Left cardiac atrium (tissue), 4 donors: ENCODE measurements at regions not wholly inside any gene's neighbourhood (a gene's known extent, or its start where the extent isn't known, plus 50 kb on each side); places are given as distances from the start of the nearest gene placed in this dataset.
A peak's percentile ranks its signal among the peaks of the same experiment; 100 is the strongest.
"Not testable (repeated sequence)": the region's sequence is repeated elsewhere in the genome, so short reads cannot be mapped to it uniquely, and the experiment has no call there.

Experiments used
- ATAC-seq, 2 donors: fragments of 200-7000 bp; cut with Tn5 transposase; one replicate each; pipeline ENCODE4 v1.9.1; 2020; ENCODE audit warnings: mild to moderate bottlenecking in 2 of 2, moderate library complexity in 2 of 2
- DNase-seq: peaks from one replicate; pipeline ENCODE4 v3.0.0-alpha.2; 2020
- intact Hi-C, 2 donors: fragments of 100-400 bp; cut with DNase I; formaldehyde crosslinking; loops; one replicate each; pipeline versions ENCODE4 v1.14.1 to v1.15.1; 2022 to 2023
- donor health status: DM: no; HTN: yes; CAD: no.
- donor health status: DM: no; HTN: yes; CAD: no; lungs with severe emphysema.
- donor health status: DM: yes; HTN: yes; CAD: no.
- donor health status: Dilated cardiomyopathy.

DNA sequence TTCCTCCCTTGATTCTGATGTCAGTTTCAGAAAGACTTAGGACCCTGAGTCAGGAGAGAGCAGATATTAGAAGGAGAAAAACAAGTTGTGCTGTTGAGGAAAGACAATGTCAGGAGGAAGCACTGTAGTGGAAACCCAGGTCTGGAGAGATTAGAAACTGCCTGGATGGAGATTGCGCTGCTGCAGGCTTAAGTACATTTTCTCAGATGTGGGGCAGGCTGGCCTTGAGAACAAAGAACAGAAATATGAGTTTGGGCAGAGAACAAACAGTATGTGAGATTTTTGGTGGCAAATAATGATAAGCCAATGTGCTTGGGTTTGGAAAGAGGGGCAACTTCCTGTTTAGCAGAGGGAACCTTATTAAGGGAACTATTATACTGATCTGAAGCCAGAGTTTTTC is 74.3 kb upstream of the PRMT8 start:
- intact Hi-C loops: no loop called here
- DNase-seq (no peak), ATAC-seq (no peak)

DNA sequence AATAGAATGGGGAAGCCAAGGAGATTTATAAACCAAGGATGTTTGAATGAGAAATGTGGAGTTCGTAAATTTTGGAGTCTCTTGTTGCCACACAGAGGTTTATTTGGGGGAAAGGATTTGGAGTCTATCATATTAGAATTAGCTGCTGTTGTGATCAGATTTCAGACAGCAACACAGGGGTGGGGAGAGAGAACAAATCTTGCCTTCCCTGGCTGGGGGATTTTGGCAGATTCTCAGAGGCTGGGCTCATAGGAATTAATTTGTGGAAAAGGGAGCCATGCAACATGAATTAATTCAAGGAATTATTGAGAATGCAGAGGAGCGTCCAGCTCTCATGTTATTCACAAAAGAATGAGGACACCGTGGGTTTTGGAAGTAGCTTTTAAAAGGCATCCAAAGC is 73.9 kb upstream of the PRMT8 start:
- ATAC-seq (no peak), DNase-seq (no peak)
- intact Hi-C loops: no loop called here

DNA sequence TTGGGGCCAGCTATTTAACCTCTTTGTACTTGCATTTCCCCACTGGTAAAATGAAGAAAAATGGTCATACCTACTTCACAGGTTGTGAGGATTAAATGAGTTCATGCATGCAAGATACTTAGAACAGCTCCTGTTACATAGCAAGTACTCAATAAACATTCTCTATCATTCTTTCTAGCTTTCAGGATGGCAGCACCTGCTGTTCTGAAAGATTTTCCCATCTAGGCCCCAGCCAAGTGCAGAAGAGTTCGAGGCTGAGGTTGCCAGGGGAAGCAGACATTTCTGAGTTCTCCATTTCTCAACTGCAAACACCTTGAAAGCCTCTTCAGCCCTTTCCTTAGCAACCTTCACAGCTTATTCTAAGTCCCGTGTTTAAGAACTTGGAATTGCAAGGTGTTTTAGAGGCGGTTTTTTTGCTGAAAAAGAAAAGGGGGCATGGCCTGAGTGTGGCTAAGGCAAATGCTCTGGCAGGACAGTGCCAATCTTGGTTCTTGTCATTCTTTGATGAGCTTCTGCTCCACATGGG is 73.0 kb upstream of the PRMT8 start:
- DNase-seq: no peak
- no peak for ATAC-seq
- intact Hi-C loops: no loop called here

DNA sequence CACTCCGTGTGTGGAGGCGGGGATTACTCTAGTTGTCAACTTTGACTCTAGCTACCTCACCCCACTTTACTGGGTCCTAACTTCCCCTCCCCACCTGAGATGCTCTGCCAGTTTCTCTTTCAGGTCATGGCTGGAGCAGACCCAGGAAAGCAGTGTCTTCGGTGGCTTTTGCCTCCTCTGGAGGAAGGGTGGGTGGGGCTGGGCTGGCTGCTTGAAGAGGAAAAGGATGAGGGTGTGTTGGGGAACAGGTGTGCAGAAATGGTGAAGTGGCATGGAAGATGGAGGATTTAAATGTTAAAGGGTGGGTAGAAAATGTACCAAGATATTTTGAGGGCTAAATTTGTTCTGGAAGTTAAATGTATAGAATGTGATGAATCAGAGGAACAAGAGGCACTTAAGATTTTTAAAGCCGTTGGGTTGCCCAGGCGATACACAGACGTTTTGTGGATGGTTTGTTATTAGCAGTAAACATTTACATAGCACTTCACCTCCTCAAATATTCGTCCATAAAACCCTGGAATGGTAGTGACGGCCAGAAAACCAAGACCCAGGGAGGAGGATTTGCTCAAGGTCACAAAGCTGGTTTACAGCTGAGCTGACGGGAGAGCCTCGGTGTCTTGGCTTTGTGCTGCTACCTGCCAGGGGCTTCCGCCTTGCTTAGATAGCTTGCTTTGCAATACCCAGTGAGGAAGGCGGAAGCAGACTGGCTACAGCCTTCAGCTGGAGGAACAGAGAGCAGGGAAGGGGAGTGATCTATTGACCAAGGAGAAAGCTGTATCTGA is 72.2 kb upstream of the PRMT8 start:
- DNase-seq: no peak
- ATAC-seq: no peak
- intact Hi-C loops: no loop called here

DNA sequence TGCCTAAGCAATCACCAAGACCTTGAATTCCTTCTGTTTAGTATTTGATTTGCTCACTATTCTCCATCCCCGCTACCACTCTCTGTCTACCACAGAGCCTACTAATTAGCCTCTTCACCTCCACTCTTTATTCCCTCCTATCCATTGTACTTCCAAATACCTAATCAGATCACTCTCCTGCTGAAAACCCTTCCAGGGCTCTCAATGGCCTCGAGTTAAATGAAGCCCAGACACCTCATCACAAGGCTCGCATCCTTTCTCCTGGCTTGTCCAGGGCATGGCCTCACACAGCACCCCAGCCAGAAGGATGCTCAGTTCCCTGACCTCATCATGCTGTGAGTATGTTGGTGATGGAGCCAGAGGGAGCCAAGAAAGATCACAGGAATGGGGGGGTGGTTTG is 71.4 kb upstream of the PRMT8 start:
- ATAC-seq: no peak
- DNase-seq: no peak
- intact Hi-C loops: no loop called here

DNA sequence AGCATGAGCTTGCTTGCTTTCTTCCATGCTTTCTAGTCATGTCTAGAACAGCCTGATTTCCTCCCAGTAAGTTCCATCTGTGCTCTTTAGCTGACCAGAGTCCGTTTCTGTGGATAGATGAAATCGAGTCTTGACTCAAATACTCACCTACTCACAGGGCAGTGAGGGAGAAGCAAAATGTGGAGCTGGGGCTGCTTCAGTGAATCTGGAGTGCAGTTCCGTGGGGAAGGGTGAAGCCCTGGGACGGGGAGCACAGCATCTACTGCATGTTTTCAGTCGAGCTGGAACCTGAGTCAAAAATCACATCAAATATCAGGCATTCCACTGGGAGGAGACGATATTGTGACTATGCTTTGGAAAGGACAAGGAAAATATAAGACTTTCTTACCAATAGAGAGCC is 70.3 kb upstream of the PRMT8 start:
- ATAC-seq (no peak), DNase-seq (no peak)
- intact Hi-C loops: no loop called here

DNA sequence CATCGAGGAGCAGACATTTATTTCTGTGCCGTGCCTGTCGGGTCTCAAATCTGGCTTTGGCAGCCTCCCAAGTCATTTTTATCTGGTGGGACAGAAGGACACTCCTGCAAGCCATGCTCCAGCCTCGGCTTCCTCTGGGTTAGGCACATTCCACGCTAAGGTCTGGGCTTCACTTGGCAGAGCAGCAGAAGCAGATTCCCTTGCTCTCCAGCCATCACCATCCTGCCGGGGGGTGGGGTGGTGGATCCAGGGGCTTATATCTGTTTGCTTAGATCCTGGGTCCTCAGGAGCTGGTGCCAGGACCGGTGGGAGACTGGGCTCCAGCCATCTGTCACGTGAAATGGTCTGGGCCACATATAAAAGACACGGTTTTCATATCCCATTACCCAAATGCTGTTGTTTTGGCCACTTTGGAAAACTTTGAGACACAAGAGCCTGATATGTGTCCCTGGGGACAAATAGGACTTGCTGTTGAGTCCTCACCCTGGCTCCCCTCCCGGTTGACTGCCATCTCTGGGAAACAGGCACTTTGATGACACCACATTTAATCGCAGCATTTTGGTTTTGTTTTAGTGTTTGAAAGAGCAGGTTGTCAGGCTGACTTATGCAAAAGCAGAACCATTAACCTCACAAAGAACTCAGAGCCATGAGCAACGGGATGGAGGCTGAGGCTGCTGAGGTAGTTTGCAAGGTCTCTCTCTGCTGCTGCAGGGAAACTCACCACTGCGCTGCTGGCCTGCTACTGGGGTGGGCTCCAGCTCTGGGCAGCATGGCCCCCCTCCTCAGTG is 69.6 kb upstream of the PRMT8 start:
- DNase-seq (no peak), ATAC-seq (no peak)
- intact Hi-C loops: no loop called here

DNA sequence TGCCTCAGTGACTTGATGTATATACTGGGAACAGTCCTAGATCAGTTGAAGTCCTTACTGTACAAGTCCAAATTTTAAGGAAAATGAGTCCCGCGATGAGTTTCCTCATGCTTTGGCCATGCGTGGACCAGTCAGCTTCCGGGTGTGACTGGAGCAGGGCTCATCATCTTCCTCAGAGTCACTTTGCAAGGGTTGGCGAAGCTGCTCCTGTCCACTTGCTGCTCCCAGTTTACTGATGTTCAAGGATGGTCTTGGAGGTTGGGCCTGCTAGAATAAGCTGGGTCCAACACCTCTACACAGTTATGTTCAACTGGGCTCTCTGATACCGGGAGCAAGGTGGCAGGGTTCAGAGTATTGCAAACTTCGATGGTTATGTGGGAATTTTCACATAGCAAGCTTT is 66.2 kb upstream of the PRMT8 start:
- ATAC-seq, intact Hi-C loops, DNase-seq: not testable (repeated sequence)

DNA sequence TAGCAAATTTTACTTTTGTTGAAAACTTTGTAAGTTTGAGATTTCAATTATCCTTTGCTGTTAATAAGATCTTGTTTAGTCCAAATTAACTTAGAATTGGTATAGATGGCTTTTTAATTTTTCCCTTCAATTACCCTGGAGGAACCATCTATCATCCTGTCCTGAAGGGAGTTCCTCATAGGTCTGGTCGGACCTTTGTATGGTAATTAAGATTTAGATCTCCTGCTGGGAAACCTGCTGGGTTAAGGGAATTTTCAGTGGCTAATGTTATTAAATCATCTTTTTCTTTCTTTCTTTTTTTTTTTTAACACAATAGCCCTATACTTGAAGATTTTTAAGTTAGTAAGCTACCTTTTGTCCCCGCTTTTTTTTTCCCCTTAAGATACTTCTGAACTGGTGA is 63.0 kb upstream of the PRMT8 start:
- ATAC-seq (no peak), DNase-seq (no peak)
- intact Hi-C loops: no loop called here

DNA sequence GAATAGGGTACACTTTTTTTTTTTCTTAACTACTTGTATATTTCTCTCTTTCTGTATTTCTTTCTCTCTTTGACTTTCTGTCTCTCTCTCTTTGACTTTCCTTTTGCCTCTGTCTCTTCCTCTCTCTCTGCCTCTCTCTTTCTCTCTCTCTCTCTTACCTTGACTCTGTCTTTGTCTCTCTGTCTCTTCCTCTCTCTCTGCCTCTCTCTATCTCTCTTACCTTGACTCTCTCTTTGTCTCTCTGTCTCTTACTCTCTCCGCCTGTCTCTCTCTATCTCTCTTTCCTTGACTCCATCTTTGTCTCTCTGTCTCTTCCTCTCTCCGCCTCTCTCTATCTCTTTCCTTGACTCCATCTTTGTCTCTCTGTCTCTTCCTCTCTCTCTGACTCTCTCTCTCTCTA is 62.4 kb upstream of the PRMT8 start:
- intact Hi-C loops: no loop called here
- no peak for DNase-seq

DNA sequence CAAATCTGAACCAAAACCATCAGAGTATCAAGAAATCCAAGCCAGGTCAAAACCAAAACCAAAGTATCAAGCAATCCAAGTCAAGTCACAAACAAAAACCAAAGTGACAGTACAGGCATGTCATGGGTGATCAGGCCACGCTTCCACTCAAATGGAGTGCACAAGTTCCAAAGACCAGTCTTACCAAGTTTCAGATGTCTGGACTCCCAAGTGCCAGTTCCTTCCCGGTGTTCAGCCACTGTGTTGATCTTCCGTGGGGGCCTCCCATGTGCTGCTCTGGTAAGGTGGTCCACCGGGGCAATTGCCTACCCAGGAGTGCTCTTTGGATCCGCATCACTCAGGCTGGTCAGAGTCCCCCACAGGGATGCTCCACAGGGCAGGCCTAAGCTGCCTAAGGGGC is 61.5 kb upstream of the PRMT8 start:
- DNase-seq, intact Hi-C loops, ATAC-seq: not testable (repeated sequence)

More for the DNA sequence above, 62.4 kb upstream of the PRMT8 start:
- ATAC-seq: no peak

DNA sequence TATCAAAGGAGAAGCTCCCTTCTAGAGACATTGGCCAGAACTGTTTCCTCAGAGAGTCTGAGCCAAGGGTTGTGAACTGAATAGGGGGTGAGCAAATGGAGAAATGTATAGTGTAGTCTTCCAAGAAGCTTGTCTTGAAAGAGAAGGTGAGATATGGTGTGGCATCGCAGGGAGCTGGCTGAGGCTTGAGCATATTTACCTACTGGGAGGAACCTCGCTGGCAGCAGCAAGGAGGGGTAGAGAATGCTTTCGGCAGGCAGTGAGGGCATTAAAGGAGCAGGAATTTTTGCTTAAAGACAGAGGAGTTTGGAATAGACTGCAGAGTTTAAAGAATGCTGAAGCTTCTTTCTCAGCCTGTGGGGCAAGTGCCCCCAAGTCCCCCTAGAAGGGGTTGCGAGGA is 59.3 kb upstream of the PRMT8 start:
- no peak for DNase-seq
- no peak for ATAC-seq
- intact Hi-C loops: loop anchor here in 1 of 2 donors (10.0 kb wide), 1 partner anchor 117 kb away; no protein-coding TSS in a partner anchor

DNA sequence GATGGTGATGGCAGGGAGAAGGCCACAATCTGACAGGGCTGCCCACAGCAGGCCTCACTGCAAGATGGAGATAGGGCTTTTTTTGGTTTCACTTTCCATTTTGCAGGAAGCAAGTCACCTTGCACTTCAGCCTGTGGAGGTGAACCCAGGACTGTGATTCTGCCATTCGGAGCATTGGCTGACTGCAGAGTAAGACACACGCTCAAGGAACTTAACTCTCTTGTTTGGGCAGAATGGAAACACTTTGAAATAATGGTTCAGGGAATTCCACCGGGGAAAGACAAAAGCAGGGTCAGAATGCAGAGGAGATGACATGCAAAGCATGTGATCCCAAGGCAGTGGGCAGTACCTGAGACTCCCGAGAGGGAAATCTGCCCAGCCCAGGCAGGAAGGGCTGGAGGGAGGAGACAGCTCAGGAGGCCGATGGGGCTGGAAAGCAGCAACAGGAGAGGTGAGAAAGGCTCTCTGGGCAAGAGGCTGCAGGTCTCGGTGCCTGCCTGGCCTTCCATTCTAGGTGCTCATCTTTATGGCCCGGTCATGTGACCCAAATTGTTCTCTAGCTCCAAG is 58.7 kb upstream of the PRMT8 start:
- intact Hi-C loops: loop anchor here in 1 of 2 donors (10.0 kb wide), 1 partner anchor 117 kb away; no protein-coding TSS in a partner anchor
- DNase-seq: no peak
- no peak for ATAC-seq

DNA sequence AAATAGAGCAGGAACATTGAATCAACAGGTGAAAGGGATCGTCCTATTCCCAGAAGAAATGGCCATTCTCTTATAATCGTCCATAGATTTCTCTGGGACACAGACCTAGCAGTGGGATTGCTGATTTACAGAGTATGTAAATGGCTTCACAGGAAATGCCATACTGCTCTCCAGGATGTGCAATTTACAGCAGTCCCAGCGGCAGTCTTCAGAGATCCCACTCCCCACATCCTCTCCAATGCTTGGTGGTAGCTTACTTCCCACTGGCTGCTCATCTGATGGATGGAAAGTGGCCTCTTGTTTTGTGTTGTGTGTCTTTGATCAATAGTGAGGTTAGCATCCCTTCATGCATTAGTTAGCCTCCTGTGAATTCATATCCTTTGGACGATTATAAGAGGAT is 58.1 kb upstream of the PRMT8 start:
- DNase-seq (no peak), ATAC-seq (no peak)
- intact Hi-C loops: loop anchor here in 1 of 2 donors (10.0 kb wide), 1 partner anchor 118 kb away; no protein-coding TSS in a partner anchor

DNA sequence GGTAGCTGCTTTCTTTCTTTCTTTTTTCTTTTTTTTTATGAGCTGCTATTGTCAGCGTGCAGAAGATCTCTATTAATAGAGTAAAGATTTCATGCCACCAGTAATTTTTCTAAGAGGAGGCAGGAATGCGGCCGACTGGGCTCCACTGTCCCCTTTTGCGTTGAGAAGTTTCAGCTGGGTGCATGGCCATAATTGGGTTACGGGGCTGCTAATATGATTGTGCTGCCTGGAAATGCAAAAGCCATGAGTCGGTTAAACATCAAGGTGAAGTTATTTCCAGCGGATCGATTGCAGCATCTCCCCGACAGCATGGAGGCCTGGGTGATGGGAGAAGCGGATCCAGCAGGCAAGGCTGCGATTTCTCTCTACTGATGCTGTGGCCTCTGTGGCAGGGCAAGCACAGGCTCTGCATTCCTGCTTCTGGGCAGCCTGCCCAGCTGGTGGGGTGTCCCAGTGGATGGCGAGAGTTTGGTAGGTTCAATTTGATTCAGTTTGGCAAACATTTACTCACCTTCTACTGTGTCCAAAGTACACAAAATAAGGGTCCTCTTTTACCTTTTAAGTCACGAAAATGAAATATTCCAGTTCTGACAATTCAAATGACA is 54.4 kb upstream of the PRMT8 start:
- intact Hi-C loops: loop anchor here in 1 of 2 donors (10.0 kb wide), 1 partner anchor 122 kb away; no protein-coding TSS in a partner anchor
- DNase-seq (no peak), ATAC-seq (peak in 1 of 2 donors; percentile 22)

DNA sequence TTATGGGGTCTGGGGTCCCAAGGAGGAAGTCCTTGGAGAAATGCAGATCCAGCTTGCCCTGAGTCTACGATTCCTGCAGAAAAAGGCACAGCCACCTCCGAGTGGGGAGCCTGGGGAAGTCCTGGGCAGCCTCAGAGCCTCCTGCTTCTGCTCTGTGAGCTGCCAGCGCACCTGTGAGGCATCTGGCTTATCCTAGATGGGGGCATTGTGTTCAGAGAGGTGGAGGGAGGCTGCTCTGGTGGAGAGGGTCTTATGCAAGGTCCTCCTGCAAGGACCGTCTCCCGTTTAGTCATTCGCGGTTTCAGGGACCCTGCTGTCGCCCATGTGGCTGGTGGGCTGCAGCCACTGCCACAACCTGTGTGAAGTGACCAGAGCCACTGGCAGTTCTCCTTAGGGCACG is 53.0 kb upstream of the PRMT8 start:
- no peak for DNase-seq
- no peak for ATAC-seq
- intact Hi-C loops: loop anchor here in 1 of 2 donors (10.0 kb wide), 1 partner anchor 123 kb away; no protein-coding TSS in a partner anchor

DNA sequence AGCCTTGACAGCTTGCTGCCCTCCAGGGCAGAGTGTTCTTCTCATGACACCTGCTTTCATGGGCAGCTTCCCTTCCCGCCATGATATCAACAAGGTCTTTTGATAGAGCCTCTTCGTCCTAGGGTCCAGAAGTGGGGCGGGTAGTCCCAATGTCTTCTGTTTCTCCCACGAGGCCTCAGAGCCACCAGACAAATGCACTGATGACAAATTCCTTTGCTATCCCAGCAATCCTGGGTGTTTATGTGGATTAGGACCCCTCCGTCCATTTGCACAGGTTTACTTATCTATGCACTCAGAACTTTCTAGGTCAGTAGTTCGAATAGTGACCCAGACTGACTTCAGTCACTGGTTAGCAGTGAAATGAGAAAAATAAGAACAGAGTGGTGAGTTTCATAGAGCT is 52.6 kb upstream of the PRMT8 start:
- ATAC-seq: no peak
- intact Hi-C loops: loop anchor here in 1 of 2 donors (10.0 kb wide), 1 partner anchor 124 kb away; no protein-coding TSS in a partner anchor
- DNase-seq: no peak
